Activated gamma-delta T cell treated with Interleukin-2 at 50 U/mL for 16 hours (primary cell): ENCODE measurements at regions not wholly inside any gene's neighbourhood (a gene's known extent, or its start where the extent isn't known, plus 50 kb on each side); places are given as distances from the start of the nearest gene placed in this dataset.
"Not testable (repeated sequence)": the region's sequence is repeated elsewhere in the genome, so short reads cannot be mapped to it uniquely, and the experiment has no call there.

ENCODE experiments used
- DNase-seq: peaks from one replicate; pipeline ENCODE4 v3.0.0-alpha.2; 2020

DNA sequence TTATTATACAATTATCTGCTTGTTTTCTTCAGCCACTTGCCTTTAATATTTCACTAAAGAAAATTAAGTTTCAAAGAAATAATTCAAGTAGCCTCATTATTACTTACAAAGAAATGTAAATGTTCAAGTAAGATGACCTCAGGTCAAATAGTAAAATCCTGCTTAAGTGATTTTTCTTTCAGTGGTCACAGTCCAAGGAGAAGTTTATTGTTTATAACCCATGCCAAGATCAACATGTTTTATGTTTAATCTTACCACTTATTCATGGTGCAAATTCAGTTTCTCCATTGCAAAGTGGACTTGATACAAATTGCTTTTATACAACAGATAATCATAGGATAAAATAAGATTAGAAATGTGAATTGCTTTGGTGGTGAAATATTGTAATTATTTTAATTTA is 370.2 kb upstream of the FLRT2 start:
- DNase-seq, result no peak

GRCh38 chr14:85165094-85165493 is 364.9 kb upstream of the FLRT2 start:
- DNase-seq, result no peak

GRCh38 chr14:85169381-85169780 is 360.6 kb upstream of the FLRT2 start:
- DNase-seq, result no peak

- no peak for DNase-seq
Observed at GRCh38 chr14:85172290-85172689, 357.7 kb upstream of the FLRT2 start.

DNA sequence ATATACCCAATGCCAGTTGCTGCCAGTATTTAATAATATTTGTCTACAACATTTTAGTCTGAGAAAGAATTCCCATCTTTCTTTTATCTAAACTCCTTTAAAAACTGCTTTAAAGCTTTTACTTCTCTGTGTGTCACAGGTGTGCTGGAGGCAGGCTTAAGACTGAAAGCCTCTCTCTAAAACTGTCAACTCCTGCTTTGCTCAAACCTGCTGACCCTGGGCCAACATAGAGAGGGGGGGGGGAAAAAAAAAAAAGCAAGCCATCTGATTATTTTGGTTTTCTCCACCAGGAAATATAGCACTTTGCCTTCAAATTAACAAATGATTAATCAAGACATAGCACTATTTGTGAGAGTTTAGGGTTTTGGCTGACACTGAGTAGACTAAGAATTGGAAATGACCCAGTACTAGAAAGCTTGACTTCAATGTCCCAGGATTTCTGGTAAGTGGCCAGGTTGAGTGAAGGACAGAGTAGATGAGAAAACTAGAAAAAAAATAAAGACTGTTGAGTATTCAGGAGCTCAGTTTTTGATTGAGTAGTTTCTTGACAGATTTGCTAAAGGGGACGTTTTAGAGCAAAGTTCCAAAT is 357.0 kb upstream of the FLRT2 start:
- no peak for DNase-seq

- DNase-seq, result no peak
Observed at GRCh38 chr14:85175556-85175955, 354.4 kb upstream of the FLRT2 start.

DNA sequence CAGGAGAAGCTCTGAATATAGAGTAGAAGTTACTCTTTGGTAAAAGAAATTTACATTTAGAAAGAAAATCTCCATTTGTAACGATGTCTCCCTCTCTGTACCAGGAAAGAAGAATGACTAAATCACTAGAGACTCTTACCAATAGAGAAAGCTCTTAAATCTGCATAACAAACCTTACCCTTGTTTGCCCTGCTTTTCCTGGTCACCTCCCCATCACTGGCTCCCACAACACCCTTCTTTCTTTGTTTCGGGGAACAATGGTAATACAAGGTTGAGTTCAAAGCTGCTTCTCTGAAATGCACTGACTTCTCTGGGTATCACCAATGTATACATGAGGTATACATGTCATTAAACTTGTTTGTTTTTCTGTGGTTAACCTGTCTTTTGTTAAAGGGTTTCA is 351.1 kb upstream of the FLRT2 start:
- DNase-seq, result no peak

DNA sequence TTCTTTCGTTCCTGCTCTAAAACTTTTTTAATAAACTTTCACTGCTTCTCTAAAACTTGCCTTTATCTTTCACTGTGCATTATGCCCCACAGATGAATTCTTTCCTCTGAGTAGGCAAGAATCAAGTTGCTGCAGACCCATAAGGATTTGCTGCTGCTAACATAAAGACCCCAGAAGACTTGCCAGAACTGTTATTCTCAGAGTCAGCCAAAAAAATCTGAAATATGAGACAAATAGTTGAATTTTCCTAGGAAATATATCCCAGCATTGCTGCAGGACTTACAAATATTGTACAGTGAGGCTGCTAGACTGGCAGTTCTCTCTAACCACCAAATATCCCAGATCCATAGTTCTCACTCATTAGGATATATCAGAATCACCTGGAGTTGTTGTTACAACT is 349.1 kb upstream of the FLRT2 start:
- DNase-seq, result no peak

DNA sequence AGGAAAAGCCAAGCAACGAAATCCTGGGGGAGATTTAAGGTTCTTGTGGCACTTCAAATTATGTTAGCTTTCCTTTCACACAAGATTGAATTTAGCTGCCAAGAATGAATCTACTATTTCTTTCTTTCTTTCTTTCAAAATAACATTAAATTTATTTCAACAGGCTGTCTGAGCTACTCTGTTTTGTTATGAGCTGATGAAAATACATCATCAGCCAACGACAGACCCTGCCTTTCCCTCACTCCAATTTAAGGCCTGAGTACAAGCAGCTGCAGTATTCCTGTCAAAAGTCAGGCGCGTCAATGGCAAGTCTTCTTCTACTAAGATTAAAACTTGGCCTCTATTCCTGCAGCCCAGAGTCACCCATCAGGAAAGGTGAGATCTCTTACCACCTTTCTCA is 347.7 kb upstream of the FLRT2 start:
- DNase-seq, result no peak

DNA sequence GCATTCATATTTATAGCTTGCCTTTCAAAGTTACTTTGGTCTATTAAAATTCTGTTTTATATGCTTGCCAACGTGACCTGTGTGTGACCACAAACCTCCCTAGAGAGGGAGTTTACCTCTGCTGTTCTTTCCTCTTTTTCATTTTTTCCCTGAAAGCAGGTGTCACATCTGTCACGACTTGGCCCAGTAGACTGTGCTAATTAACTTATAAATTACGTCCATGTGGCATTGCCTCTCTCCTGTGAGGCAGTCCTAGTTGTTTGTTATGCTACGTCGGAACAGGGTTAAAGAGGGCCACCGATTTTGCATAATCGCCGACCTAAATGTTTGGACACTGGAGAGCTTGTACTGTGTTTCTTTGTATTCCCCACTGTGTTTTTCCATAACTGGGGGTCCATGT is 343.9 kb upstream of the FLRT2 start:
- DNase-seq, result no peak

DNA sequence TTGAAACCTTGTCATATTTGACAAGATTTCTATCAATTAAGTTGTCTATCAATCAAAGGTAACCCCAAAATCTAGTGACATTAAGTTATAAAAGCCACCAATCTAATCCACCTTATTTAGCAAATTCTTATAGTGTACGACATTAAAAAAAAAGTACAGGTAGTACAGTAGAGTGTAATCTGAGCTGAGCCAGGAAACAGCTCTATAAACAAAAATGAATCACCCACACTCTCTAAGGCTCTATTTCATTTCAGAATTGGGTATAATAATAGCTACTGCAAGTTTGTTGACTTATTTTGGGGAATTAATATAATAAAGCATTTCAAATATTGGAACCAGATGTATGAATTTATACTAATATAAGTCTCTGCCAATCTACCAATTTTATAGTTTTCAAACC is 342.4 kb upstream of the FLRT2 start:
- DNase-seq, result no peak

DNA sequence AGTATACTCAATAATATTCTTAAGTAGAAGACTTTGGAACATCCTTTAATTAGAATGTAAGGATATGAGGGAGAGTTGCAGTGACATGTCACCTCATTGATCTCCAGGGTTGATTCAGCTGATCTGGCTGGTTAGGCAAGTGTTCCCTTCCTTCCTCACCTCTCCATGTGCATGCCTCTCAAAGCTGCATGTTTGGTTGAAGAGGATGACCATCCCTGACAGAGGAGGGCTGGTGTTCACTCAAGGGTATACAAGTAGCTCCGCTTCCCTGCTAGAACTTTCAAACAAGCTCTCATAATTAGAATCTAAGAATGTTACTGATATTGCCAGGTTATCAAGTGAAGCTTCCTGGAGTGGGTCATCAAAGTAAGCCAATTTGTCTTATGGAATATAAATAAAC is 341.1 kb upstream of the FLRT2 start:
- DNase-seq, result no peak

DNA sequence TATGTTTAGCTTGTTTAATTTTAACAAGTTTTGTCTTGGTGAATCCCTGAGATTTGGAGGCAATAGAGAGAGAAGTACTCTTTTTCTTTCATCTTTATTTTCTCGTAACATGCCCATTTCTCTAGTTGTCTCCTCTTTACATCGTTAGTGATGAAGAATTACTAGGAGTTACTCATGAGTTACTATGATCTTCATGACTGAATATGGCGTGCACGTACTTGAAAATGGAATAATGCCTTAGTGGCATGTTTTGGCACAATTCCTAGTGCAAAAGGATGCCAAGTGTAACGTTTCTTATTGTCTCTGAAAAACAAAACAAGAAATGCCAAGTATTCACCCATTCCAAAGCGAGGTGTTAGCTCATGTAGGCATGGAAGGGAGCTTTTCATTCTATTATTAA is 340.7 kb upstream of the FLRT2 start:
- not testable (repeated sequence) for DNase-seq

- DNase-seq, result no peak
Observed at GRCh38 chr14:85190251-85190650, 339.7 kb upstream of the FLRT2 start.

DNA sequence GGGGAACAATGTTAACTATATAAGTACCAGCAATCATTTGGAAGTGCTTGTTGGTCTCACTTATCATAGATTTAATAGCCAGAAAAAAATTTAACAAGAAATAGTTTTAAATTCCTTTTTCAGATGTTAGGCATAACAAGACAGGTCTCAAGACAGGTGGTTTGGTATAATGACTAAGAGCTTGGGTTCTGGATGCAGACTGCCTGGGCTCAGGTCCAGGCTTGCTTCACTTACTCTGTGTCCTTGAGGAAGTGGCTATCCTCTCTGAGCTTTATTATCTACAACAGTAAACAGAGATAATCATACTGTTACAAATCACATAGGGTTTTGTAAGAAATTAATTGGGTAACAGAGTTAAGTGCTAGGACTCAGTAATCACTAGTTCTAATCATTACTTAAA is 338.0 kb upstream of the FLRT2 start:
- DNase-seq, result no peak

DNA sequence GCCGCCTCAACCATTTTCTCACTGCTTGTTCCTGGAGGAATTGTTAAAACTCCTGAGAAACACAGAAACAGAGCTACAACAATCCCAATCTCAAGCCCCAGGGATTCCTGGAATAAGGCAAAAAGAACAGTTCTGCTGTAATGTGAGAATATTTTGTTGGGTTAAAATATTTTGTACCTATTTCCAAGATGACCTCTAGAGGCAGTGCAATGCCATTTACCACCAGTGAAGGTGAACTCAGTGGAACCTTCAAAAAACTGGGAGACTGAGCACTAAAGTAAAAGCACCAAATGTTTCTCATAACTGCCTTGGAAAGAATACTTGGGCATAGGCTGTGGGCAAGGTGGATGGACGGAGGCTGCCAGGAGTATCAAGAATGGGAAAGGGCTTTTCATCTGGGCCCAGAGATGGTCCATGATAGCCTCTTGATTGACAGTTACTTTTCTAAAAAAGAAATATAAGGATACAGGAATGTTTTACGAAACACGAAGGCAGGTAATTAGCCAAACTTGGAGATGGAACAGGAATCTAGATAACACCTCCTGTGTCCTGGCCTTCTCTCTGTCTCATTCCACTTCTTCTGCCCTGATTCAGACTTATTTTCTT is 334.0 kb upstream of the FLRT2 start:
- no peak for DNase-seq

GRCh38 chr14:85198001-85198400 is 331.9 kb upstream of the FLRT2 start:
- no peak for DNase-seq

DNA sequence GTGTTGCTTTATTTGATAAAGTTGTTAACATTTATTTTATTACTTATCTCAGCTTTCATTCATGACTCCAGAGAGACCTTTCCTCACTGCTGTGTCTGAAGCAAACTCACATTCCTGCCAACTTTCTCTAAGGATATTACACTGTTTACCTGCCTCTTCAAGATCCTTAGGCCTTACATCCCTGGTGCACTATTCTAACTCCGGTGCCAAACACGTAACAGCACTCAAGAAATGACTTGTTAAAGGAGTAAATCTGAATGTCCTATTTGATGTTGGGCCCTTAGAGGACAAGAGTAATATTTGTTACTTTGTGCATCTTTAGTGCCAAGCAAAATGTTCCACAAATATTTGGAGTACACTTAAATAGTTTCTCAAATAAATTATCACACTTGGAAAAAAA is 324.1 kb upstream of the FLRT2 start:
- no peak for DNase-seq

- no peak for DNase-seq
Observed at GRCh38 chr14:85214471-85214870, 315.5 kb upstream of the FLRT2 start.

DNA sequence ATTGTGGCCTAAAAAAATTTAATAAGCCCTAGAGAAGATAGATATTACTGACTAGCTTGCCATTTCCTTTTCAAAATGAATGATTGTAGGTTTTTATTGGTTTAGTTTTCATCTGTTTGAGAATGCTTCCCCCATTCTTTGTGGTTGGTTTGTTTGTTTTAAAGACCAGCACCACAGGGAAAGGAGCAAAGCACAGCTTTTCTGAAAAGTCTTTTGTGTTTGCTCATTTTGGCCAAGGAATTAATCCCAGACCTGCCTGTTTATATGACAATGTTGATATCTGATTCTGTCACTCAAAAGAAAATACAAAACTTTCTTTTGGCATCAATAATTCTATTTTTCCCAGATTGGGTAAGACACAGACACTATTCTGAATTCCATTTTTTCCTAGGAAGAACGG is 312.5 kb upstream of the FLRT2 start:
- DNase-seq, result no peak

DNA sequence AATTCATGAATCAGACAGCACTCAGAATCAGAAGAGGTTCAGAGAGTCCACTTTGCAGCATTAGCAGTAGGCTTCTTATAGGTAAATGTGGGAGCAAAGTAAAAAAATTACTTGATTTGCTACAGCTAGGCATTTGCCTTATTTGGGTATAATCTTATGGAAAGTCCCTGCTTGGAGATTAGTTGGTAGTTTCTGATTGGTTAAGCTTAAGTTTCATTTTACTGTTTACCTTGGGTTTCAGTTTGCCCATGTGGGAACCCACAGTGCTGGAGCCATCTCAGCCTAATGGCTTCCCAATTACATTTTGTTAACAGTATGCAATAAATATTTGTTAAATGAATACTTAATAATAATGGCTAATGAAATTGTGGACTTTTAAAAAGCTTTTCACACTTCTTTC is 311.0 kb upstream of the FLRT2 start:
- no peak for DNase-seq

DNA sequence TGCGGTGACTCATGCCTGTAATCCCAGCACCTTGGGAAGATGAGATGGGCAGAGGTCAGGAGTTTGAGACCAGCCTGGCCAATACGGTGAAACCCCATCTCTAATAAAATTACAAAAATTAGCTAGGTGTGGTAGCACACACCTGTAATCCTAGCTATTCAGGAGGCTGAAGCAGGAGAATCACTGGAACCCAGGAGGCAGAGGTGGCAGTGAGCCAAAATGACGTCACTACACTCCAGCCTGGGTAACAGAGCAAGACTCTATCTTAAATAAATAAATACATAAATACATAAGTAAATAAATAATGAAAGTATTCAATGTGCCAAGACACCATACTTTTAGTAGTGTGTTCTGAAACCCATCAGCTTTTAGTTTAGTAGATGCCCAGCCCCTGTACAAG is 308.1 kb upstream of the FLRT2 start:
- DNase-seq, result no peak

DNA sequence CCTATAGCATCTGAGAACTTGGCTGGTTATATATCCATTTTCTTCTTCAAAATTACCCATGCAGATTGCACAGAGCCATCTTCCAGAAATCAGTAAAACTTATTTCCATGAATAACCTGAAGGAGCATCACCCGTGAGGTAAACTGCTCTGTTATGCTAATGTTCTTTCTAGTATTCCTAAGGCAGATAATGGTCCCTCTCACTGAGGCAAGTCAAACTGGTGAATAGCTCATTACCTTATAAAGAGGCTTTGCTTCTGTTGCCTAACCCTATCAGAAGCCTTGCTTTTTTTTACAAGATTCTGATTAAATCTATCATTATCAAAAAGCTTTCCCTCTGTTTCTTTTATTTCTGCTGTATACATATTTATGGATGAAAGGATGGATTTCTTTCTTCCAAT is 307.6 kb upstream of the FLRT2 start:
- no peak for DNase-seq

DNA sequence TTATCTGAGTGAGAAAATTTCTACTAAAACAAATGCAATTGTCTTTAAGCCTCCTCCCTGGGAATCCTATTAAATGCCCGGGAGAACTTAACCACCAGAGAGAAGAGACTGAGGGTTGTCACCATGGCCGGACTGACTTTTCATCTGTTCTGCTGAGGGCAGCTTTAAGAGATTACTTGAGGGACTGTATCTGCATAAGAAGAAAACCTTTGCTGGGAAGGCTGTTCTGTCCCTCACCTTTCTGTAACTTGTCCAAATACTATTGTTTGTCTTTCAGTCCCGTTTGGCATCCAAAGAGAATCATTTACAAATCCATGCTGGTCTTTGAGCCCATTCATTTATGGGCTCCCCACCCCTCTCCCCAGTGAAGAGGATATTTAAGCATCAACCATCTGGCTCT is 306.3 kb upstream of the FLRT2 start:
- DNase-seq, result no peak

DNA sequence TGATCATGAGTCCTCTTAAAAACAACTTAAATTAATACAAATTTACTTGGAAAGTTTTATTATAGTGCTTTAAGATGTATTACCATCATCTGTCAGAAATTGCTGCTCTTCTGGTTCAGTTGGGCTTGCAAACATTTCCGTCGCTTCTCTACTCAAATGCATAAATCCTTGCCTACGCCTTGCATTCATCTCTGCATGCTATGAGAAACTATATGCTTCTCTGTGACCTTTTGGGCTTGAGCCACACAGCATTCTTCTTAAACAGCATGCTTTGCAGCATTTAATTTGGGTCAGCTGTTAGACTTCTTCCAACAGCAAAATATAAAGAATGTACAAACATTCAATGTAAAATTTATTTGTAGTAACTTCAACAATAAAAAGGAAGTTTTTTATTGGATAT is 305.7 kb upstream of the FLRT2 start:
- no peak for DNase-seq

DNA sequence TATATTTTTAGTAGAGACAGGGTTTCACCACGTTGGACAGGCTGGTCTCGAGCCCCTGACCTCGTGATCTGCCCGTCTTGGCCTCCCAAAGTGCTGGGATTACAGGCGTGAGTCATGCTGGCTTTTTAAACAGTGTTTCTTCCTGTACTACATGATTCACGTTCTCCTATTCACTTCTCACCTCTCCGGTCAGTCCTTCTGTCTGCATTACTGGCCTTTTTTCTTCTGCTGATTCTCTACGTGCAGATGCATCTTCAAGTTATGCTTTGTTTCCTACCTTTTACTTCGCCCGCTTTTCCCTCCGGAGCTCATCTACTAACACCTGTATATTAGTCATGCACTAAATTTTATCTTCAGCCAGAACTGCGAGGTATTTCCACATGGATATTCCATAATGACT is 296.2 kb upstream of the FLRT2 start:
- DNase-seq, result no peak
